ENCODE measurements at regions not wholly inside any gene's neighbourhood (a gene's known extent, or its start where the extent isn't known, plus 50 kb on each side); places are given as distances from the start of the nearest gene placed in this dataset.

DNA sequence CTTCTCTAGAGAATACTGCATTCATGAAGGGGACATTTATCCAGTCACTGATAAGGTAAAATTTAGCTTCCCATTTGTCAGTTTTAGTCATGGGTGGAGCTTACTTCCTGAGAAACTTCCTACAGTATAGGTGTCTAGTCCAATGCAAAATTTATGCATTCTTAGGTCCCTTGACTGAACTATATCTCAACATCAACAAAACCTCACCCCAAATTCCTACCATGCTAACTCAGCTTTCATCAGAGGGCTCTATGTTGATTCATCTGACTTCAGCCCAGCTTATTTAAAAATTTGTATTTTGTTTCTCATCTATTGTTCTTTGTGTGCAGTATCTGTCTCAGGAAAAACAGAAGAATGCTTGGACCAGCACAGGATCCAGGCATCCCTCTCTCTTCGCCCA, 296.4 kb upstream of the ACVR2A start:
- DNase-seq, result no peak

DNA sequence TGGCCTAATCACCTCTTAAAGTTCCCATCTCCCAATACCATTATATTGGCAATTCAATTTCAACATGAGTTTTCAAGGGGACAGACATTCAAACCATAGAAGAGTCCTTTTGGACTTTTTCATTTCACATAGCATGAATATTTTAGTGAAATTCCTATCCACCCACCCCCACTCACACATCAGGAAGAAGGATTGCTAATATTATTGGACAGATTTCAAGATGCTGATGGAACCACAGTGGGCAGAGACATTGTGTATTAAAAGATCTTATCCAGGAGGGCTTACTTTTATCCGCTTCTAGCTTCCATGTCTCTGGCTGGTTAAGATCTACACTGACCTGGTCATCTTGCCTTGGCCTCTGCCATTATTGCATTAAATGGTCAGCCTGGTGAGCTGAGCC, 297.4 kb upstream of the ACVR2A start:
- DNase-seq, result no peak

DNA sequence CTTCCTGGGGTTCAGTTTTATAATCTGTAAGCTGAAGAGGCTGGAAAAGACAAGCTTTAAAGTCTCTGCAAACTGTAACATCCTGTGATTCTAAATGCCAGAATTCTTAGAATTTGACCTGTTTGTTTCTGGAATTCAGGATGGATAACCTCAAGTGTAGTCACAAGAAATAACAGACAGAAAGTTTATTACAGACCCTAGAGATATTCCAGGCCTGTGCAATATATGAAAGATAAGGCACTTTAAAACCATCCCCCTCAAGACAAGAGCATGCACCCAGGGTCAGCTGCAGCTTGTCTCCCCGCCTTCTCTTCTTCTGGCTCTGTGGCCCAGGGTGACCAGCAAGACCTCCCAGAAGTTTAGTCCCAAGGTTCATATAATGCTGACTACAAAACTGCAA, 298.7 kb upstream of the ACVR2A start:
- no peak for DNase-seq

DNA sequence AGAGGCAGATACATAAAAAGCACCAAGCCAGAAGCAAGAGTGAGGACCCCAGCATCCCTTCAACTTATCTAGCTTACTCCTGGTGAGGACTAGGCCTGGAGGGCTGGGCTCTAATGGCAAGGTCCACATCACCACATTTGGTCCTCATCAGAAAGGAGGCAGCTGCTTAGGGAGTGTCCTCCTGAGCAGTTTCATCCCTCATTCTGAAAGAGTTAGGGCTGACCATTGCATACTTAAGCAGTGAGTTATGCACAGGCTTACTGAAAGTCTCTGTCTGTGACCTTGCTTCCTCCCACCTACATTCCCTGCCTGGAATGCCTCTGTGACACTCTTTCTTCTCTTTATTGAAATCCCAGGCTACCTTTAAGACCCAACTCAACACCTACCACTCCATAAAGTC, 301.8 kb upstream of the ACVR2A start:
- DNase-seq, result no peak

DNA sequence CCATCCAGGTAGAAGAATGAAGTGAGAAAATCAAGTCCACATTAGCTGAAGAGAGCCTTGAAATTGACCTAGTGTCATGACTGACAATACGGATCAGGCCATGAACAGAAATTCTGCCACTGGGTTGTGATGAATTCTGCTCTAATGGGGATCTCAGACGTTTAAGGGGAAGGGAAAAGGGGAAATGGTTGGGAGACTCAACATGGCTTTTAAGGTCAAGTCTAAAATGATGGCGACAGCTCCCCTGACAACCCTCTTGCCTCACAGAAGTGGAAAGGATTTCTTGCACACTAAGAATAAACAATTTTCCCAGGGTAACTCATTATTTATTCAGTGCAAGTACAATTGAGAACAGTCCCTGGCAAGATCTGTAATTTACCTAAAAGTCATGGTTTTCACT, 302.5 kb upstream of the ACVR2A start:
- no peak for DNase-seq

DNA sequence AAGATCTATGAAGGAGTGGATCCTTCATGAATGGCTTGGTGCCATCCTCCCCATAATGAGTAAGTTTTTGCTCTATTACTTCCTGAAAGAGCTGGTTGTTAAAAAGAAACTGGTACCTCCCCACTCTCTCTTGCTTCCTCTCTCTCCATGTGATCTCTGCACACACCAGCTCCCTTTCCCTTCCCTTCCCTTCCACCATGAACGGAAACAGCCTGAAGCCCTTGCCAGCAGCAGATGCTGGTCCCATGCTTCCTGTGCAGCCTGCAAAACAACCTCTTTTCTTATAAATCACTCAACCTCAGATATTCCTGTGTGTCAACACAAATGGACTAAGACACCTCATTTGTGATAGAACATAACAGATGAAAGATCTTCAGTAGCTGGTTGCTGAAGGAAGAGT, 303.5 kb upstream of the ACVR2A start:
- DNase-seq, result no peak

DNA sequence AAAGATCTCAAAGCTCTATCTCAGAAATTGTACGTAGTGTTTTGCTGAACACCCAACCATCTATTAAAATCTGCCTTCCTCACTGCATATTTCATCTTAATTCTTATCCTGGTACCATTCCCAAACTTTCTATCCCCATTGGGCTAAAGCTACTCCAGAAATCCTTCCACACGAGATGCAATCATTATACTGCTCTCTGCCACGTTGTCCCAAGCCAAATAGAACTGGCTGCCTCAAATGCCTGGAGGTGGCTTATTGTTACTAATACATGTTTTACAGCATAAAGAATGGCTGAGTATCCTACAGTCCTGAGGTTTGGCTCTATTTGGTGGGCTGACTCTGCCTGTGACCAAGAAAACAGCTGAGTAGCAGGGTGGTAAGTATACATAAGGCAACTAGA, 306.0 kb upstream of the ACVR2A start:
- DNase-seq, result no peak

DNA sequence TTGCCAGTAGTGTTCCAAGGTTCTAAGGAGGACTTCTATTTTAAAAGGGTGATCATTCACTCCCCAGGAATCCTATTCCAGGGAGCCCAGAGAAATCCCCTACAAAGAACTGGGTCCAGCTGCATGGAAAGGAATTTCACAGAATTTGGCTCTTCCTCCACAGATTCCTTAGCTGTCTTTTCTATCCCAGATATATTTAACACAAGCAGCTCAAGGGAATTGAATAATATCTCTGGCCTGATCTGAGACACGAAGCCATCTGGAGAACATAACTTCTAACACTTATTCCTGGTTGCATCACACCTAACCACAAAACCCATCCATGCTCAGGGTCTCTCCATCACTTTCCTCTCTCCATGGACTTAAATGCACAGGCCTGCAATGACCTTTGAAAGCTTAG, 306.7 kb upstream of the ACVR2A start:
- DNase-seq, result no peak

DNA sequence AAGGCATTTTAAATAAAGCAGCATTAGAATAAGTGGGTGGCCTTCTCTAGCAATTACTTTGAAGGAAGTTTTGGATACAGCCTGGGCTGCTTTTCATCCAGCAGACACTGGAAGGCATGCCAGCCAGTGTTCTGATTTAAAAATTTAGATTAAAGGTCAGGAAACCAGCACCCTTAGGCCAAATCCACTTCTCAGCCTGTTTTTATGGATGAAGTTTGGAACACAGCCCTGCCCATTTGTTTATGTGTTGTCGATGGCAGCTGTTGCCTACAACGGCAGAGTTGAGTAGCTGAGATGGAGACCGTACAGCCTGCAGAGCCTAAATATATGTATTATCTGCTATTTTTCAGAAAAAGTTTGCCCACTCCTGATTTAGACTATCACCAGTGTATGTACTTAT, 313.6 kb upstream of the ACVR2A start:
- no peak for DNase-seq

DNA sequence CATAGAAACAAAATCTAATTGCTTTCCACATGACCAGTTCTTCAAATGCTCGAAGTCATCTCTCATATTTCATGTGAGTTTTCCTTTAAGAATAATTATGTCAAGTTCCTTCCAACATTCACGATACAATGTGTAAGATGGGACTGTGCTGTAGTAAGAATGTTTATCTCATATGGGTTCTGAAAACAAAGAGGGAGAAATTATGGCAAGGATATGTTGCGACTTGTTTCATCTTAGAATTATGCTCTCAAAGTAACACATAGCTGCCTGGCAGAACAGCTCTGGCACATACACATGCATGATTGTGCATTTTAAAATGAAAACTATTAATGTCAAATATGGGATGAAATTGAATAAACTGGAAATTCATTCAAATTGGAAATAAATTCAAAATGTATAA, 314.8 kb upstream of the ACVR2A start:
- no peak for DNase-seq

DNA sequence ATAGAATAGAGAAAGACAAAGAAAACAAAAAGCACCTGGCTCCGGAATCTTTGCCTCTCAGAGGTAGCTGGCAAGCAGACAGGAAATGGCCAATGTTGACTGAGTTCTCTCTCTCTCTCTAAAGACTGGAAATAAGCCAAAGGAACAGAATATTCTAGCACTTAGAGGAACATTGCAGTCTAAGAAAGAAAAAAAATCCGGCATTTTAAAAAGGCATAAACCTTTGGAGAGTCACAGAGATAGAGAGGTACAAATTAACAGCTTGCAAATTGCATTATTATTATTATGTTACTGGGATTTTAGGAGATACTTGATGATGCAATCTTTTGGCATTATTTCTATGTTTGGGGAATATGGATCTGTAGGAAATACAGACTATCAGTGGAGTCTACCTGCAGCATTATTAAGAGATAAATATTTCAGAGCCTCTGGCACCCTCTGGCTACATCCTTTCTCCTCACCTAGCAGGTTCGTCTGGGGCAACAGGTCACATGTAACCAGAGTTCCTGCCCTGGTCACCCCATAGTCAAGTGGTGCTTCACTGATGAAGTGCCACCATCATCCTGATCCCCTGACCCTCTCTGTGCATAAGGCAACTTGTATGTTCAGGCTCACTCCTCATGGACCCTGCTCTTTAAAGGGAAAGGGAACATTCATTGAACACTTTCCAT, 318.9 kb upstream of the ACVR2A start:
- DNase-seq, result no peak

DNA sequence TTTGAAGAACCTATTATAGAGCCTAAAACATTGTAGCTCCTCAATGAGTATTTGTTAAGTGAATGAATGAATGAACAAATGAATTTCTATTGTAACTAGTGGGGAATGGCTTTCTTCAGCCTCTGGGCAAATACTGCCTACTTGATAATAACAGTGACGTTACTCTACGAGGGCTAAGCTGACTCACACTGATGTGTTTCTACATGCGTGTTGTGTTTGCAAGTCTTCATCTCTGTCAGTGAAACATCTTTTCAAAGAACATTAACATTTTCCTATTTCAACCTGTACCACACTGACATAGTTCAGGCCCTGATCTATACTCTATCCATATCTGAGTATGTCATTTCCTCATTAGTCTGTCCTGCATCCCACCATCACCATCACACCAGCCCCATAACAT, 319.9 kb upstream of the ACVR2A start:
- no peak for DNase-seq

DNA sequence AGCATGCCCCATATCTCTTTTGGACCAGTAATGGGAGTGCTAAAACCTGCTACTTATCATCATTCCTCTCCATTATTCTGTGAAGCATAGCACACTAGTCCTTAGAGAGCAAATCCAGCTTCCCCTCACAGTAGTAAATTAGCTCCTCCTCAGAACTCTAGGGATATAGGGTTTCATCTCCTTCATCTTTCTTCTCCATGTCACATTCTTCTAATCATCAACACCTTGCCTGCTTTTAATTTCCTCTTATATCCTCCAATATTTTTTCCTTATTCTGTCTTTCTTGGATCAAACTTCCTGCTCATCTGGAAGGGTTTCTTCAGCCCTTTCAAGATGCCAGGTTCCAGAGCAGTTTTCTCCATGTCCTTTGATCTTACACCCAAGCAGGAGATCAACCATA, 321.4 kb upstream of the ACVR2A start:
- DNase-seq, result no peak

DNA sequence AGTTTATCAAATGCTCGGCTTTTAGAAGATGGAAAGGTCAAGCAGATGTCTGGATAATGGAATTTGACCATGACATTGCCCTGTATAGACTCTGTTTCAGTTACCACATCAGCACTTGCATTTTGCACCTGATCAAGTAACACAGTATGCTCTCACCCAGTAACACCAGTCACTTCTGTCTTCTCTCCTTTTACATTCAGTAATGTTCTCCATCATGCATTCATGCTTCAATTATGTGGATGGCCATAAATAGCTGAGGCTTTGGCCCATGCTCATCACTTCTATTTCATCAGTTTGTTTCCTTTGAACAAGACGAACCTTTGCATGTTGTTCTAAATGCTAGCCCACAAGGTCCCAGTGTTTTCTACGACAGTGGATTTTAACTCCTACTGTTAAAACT, 322.9 kb upstream of the ACVR2A start:
- DNase-seq, result no peak

DNA sequence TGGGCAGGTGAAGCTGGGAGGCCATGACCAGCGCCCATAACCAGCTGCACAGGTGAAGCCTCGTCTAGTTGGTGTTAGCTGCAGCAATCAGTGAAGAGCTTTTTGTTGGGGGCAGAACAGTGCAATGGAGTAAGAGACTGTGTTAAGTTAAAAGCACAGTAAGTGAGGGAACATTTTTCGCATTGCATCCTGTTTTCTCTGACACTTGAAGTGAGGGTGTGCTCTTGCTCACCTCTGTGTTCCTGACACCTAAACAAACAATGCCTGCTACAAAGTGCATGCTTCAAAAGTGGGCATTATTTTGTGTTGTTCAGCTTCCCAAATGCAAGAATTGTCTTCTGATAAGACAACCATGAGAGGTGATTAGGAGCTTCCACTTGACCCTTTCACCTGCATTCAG, 324.0 kb upstream of the ACVR2A start:
- no peak for DNase-seq

DNA sequence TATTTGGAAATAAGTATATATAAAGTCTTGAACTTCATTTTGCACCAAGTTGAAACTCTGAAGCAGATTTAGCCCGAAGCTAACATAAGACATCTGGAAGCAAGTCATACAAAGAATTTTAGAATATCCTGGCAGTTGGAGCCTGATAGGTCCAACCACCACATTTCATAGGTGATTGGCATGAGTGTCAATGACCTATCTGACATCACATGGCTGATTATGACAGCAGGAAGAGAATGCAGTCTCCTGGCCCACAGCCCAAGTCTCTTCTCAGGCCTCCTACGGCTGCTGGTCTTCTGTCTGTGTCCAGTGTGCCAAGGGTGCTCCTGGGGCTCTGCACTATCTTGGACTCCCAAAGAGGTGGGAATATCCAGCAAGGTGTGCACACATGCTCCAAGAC, 325.7 kb upstream of the ACVR2A start:
- DNase-seq, result no peak

DNA sequence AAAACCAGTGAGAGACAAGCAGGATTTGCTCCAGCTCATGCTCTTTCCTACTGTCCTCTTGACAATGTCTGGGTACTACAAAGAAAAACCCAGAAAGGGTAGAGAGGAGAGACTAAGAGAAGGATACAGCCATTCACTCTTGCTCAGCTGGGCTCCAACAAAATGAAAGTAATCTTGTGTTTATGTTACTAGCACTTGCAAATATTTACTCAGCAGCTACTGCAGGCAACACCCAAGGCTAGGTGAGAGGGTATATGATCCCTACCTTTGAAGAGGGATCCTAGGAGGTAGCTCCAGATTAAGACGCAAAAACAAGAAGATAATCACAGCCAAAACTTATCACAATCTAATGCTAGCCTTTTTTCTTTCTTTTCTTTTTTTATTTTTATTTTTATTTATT, 329.6 kb upstream of the ACVR2A start:
- DNase-seq, result no peak

DNA sequence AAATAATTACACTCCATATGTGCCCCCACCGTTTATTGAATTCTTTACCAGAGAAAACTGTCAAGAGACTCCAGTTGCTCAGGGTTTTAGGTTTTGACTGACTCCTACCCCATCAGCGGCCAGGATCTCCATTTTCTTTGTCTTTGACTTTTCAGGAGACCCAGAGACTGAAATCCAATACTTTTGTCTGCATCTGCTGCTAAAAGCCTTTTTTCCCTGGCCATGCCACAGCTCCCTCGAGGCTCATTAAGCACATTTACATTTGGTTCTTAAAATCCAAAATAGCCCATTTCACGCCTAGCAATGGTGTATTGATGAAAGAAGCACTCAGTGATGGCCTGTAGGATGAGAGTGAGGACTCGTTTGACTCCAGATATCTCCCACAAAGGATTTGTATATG, 332.6 kb upstream of the ACVR2A start:
- no peak for DNase-seq

DNA sequence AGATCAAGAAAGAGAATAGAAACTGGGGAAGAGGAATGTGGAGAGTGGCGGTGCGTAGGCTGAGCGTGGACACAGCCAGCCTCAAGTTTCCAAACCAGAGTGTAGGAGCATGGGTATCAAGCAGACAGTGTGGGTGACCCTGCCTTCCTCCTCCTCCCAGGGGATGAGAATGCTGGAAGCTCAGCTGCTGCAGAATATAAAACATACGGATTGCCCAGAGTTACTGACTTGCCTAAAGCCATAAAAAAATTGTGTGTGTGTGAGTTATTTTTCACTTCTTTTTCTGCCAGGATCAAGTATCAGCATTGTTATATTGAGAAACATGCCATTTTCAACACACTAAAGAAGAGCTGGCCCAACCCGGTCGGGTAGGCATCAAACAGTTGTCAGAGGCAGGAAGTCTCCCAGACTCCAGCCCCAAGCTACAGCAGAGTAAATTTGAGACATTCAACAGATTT, 333.3 kb upstream of the ACVR2A start:
- DNase-seq, result no peak

DNA sequence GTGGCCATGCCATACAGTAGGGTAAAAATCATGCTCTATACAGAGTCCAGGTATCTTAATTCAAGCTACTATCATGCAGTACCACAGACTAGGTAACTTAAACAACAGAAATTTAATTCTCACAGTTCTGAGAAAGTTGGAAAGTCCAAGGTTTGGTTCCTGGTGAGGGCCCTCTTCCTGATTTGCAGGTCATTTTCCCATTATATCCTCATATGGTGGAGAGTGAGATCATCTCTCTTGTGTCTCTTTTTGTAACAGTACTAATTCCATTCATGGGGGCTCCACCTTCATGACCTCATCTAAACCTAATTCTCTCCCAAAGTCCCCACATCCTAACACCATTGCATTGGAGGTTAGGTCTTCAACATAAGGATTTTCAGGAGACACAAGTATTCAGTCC, 335.0 kb upstream of the ACVR2A start:
- no peak for DNase-seq

DNA sequence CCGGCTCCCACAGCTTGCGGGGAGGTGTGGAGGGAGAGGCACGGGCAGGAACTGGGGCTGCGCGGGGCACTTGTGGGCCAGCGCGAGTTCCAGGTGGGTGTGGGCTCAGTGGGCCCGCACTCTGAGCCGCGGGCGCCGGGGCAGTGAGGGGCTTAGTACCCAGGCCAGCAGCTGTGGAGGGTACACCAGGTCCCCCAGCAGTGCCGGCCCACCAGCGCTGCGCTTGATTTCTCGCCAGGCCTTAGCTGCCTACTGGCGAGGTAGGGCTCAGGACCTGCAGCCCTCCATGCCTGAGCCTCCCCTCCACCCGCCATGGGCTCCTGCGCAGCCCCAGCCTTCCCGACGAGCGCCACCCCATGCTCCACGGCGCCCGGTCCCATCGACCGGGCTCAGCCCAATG, 337.9 kb upstream of the ACVR2A start:
- no peak for DNase-seq

DNA sequence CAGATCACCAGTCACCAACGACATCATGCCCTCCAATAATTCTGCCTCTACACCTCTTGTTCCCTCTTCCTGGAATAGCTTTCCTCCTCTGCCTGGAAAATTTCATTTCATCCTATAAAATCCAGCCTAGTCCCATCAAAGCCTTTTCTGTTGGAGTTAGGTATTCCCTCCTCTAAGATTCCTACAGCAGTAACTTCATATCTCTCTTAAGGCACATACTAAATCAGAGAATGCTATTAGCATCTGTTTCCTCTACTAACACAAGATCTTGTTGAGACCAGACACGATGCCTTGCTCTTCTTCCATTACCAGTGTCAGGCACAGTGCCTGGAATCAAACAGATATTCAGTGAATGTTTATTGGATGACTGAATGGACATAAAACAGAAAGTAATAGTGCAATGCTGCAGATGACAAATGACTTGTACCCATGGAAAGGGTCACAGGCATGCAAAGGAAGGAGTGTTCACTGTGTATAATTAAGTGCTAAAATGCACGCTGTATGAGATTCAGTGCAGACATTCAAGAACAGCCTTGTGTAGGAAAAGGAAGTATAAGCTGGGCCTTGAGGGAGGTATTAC, 342.0 kb upstream of the ACVR2A start:
- no peak for DNase-seq

DNA sequence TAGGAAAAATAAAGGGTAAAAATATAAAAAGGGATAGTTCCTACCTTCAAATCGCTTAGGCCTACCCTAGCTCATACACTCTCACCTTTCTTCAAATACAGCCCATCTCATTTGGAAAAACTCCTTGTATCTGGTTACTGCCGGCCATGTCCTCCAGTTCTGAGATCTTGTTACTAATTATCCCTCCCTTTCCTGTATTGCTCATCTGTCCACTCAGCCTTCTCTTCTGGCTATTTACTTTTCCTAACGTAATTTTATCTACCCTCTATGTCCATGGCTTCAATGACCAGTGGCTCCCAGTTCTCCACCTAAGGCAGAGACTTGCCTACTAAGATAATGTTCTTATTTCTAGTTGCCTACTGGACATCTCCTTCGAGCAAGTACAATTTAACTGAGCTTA, 342.9 kb upstream of the ACVR2A start:
- no peak for DNase-seq

DNA sequence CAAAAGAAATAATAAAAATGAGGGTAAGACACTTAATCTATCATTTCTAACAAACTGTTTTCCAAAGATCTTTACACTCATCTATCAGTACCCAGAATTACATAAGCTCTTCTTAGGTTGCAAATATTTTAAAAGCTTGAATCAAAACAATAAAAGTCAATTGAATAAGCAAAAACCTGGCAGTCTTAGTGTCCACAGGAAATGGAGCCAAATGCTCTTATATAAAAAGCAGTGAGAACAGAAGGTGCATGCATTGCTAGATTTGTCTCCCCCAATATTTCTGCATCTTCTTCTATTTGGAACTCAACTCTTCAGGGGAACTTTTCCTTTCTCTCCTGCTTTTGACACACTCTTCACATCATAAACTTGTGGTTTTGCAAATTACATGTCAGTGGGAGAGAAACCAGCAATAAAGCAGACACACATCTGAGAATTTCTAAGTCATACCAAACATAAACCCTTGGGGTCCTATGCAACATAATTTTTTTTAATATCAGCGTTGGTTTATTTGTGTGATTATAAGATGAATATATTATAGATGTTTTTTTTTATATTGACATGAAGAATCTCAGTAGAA, 343.9 kb upstream of the ACVR2A start:
- DNase-seq, result no peak

DNA sequence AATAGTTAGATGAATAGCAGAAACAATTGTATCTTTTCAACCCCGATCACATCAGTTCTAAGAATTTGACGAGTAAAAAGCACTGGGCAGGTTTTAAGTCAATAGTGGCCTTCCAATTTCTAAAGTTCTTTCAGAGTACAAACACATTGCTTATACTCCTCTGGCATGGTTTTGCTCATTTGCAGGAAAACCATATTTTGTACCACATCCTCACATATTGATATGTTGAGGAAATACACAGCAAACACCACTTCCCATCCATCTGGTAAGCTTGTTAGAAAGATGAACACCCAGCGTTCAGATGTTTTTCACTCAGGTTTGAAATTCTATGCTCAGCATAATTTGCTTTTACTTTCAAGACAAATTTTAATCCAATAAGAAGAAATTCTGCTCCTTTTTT, 344.6 kb upstream of the ACVR2A start:
- peak; percentile 12 for DNase-seq

Measured in hematopoietic multipotent progenitor cell treated with erythropoietin and hydrocortisone succinate and interleukin-3 and kit ligand, for 6 days (in vitro differentiated cells).